ENCODE measurements at regions not wholly inside any gene's neighbourhood (a gene's known extent, or its start where the extent isn't known, plus 50 kb on each side); places are given as distances from the start of the nearest gene placed in this dataset.

DNA sequence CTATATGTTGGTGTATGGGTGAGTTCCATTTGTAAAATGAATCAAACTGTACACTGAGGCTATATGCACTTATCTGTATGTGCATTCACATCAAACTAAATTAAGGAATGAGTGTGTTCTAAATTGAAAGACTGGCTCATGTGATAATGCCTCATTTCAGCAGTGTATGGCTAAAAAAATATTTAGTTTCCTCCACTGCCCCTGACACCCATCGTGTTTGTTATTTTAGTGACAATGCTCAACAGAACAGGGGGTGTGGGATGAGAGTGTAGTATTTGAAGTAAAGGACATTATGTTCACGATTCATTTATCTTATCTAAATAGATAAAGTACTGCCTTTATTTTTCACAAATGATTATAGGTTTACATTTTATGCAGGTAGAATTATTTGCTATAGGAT, 301.1 kb upstream of the ARPP21 start:
- no peak for DNase-seq (ENCODE audit: extremely low spot score)
- ChIA-PET POLR2A (no interaction called here), CTCF (no interaction called here)
- TF ChIP-seq, protein P1, sequence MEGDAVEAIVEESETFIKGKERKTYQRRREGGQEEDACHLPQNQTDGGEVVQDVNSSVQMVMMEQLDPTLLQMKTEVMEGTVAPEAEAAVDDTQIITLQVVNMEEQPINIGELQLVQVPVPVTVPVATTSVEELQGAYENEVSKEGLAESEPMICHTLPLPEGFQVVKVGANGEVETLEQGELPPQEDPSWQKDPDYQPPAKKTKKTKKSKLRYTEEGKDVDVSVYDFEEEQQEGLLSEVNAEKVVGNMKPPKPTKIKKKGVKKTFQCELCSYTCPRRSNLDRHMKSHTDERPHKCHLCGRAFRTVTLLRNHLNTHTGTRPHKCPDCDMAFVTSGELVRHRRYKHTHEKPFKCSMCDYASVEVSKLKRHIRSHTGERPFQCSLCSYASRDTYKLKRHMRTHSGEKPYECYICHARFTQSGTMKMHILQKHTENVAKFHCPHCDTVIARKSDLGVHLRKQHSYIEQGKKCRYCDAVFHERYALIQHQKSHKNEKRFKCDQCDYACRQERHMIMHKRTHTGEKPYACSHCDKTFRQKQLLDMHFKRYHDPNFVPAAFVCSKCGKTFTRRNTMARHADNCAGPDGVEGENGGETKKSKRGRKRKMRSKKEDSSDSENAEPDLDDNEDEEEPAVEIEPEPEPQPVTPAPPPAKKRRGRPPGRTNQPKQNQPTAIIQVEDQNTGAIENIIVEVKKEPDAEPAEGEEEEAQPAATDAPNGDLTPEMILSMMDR (IDR thresholded peaks at IDR 0.05; ENCODE audit: control extremely low read depth, extremely low read depth, low read depth, missing control alignments) = no peak

DNA sequence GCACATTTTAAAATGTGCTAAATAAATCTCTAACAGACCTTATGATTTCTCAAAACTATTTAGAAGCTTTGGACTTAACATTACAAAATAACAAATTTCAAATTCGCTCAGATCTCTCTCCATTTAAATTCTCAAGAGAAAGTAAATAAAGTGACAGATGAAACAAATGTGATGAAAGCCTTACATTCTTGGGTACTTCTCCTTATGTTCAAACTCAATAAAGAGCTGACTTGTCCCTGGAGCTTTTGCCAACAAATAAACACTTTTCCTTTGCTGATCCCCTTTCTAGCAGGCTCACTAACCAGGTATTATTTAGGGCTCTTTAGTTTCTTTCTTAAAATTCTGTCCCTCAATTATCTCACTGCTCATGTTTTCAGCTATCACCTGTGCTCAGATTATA, 259.1 kb upstream of the ARPP21 start:
- no peak for DNase-seq (ENCODE audit: extremely low spot score)
- ChIA-PET CTCF (no interaction called here), POLR2A (no interaction called here)
- TF ChIP-seq, protein P1 (IDR thresholded peaks at IDR 0.05; ENCODE audit: control extremely low read depth, extremely low read depth, low read depth, missing control alignments) = no peak

DNA sequence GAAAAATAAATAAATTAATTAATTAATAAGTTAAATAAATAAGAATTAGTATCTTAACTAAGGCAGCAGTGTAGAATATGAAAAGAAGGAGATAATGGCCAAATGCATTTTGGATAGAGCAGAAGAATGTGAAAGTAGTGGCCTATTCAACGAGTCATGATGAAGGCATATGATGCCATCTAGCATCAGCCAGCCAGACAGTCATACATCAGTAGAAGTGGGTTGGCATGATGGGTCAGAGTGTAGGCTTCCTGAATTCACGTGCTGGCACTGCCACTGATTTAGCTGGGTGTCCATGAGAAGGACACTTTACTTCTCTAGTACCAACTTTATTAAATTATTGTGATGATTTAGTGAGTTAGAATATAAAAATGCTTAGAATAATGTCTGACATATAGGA, 256.1 kb upstream of the ARPP21 start:
- DNase-seq (ENCODE audit: extremely low spot score) = no peak
- ChIA-PET CTCF (interaction anchor here (1.0 kb wide), 1 partner anchor 25 kb away, joined by 4 read pairs; no protein-coding TSS in a partner anchor), POLR2A (no interaction called here)
- TF ChIP-seq, protein P1 (IDR thresholded peaks at IDR 0.05; ENCODE audit: control extremely low read depth, extremely low read depth, low read depth, missing control alignments) = no peak

DNA sequence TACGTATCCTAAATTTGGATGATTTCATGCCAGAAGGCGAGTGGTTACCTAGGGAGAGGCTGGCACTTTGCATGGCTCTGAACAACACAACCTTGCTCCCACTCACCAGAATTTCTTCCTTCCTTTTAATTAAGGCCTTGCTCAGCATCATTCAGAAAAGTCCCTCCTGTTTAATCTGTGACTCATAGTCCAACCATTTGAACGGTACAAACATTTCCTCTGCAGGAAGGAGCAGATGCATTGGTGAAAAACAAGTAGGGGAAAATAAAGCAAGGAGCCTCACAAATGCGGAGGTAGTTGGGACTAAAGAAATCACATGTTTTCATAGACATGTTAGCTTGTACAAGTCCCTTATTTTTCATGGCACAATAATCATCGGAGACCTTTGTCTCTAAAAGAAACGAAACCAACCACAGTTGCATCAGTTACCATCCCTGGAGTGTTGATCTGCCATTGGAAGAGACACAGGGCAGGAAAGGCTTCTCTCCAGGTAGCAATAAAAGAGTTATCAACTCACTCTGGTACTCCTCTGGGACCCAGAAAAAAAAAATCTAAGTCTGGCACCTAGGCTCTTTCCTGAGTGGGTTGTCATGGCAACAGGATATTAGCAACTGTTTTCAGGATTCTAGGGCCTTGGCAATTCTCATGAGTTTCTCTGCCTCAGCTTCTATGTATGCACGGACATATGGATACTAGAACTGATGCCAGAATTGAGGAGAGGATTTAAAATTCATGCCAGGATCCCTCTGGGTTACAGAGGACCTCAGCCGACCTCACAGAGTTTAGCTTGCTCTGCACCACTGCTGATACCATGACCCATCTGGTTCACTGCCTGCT, 255.4 kb upstream of the ARPP21 start:
- POLR2A ChIA-PET = no interaction called here
- TF ChIP-seq, protein P1 (IDR thresholded peaks at IDR 0.05; ENCODE audit: control extremely low read depth, extremely low read depth, low read depth, missing control alignments) = no peak
- DNase-seq (ENCODE audit: extremely low spot score) = no peak
- CTCF ChIA-PET = interaction anchor here (1.1 kb wide), 1 partner anchor 44 kb away, joined by 3 read pairs; no protein-coding TSS in a partner anchor

DNA sequence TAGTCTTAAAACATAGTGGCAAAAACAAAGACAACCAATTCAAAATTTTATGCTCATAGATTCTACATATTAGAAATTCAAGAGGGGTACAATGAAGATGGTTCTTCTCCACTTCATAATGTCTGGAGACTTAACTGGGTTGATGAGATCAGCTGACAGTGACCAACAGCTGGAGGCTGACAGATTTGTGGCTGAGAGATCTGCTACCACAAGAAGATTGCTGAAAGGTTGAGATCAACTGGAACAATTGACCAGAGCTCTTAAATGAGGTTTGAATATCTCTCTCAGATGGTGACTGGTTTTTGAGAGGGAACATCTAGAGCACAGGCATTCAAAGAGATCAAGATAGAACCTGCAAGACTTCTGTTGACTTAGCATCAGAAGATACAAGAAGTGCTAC, 254.1 kb upstream of the ARPP21 start:
- TF ChIP-seq, protein P1 (IDR thresholded peaks at IDR 0.05; ENCODE audit: control extremely low read depth, extremely low read depth, low read depth, missing control alignments) = no peak
- CTCF ChIA-PET = no interaction called here
- DNase-seq (ENCODE audit: extremely low spot score) = no peak
- POLR2A ChIA-PET = no interaction called here

DNA sequence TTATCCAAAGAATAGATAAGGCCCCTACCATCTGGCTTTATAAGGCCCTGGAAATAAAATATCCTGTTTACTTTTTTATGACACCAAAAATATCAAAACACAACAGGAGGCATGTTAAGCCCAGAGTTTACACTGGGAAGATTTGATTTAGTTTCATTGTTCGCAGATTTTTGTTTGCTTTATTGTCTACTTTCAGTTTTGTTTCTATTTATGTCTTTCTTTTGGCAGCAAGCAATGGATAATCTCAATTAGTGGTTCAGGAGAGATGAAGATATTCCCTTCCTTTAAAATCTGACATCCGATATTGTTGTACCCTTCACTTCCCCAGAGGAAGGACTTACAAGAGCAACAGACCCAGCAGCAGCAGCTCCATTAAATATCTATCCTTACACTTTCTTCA, 249.4 kb upstream of the ARPP21 start:
- ChIA-PET CTCF (interaction anchor here (0.9 kb wide), 1 partner anchor 8 kb away, joined by 3 read pairs; no protein-coding TSS in a partner anchor), POLR2A (no interaction called here)
- DNase-seq (ENCODE audit: extremely low spot score) = no peak
- TF ChIP-seq, protein P1 (IDR thresholded peaks at IDR 0.05; ENCODE audit: control extremely low read depth, extremely low read depth, low read depth, missing control alignments) = no peak
